LNCaP clone FGC (cell line): ENCODE measurements at regions not wholly inside any gene's neighbourhood (a gene's known extent, or its start where the extent isn't known, plus 50 kb on each side); places are given as distances from the start of the nearest gene placed in this dataset.
"Not testable (repeated sequence)": the region's sequence is repeated elsewhere in the genome, so short reads cannot be mapped to it uniquely, and the experiment has no call there.

Experiments
- DNase-seq: peaks from one replicate; pipeline ENCODE4 v3.0.0-alpha.2; 2011; ENCODE audit warnings: low read depth
- H3K4me3 ChIP-seq: 2 replicates; pipeline ENCODE4 v1.5.1; 2011; ENCODE audit warnings: mild to moderate bottlenecking, low read depth, low read length, control low read depth
- TF ChIP-seq, protein P1 (sequence below): IDR thresholded peaks from 2 replicates; pipeline ENCODE4 v1.5.1; 2012; ENCODE audit warnings: mild to moderate bottlenecking; ENCODE audit not compliant: control insufficient read depth, insufficient read depth; ENCODE audit errors: extremely low read depth

DNA sequence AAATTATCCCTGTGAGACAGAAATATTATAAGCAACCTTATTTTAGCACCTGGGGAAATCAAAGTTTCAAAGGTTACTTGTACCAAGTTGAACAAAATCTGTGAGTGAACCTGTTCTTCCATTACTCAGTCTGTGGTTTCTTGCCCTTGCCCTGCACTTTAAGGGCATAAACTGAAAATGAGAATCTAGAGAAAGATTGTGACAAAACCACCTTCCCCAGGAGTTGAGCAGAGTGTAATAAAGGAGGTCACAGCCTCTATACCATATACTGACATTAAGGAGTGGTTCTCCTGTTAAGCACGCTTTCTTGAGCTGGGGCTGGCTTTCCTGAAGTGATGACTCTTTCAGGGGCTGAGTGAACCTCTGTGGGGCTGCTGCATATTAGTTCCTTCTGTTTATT is 143.4 kb downstream of the PDCD6IP start:
- no peak overlapping the region for H3K4me3 ChIP-seq
- TF ChIP-seq, protein P1, sequence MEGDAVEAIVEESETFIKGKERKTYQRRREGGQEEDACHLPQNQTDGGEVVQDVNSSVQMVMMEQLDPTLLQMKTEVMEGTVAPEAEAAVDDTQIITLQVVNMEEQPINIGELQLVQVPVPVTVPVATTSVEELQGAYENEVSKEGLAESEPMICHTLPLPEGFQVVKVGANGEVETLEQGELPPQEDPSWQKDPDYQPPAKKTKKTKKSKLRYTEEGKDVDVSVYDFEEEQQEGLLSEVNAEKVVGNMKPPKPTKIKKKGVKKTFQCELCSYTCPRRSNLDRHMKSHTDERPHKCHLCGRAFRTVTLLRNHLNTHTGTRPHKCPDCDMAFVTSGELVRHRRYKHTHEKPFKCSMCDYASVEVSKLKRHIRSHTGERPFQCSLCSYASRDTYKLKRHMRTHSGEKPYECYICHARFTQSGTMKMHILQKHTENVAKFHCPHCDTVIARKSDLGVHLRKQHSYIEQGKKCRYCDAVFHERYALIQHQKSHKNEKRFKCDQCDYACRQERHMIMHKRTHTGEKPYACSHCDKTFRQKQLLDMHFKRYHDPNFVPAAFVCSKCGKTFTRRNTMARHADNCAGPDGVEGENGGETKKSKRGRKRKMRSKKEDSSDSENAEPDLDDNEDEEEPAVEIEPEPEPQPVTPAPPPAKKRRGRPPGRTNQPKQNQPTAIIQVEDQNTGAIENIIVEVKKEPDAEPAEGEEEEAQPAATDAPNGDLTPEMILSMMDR = no peak
- no peak for DNase-seq

- TF ChIP-seq, protein P1 = no peak
- DNase-seq = no peak
- no peak overlapping the region for H3K4me3 ChIP-seq
Observed at GRCh38 chr3:33942483-33943150, 144.2 kb downstream of the PDCD6IP start.

DNA sequence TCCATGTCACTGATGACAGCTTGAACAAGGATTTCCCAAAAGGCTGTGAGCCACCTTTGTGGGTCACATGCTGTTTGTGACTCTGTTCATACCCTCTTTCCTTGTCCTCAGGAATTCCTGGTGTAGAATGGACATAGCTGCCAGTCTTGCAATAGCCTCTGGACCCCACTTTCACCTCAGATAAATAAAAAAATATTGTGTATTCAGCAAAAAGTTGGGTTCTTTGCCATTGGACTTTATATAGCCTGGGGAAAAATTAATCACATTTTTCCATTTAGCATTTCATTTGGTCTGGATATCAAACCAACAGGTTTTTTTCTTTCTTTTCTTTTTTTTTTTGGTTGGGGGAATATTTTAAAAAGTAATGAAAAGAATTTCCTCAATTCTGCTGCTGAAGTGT is 144.8 kb downstream of the PDCD6IP start:
- H3K4me3 ChIP-seq = no peak overlapping the region
- DNase-seq = no peak
- TF ChIP-seq, protein P1 = no peak

GRCh38 chr3:33946612-33947011 is 148.2 kb downstream of the PDCD6IP start:
- not testable (repeated sequence) for DNase-seq, H3K4me3 ChIP-seq

GRCh38 chr3:33947272-33948195 is 149.1 kb downstream of the PDCD6IP start:
- no peak for DNase-seq
- TF ChIP-seq, protein P1 = no peak

GRCh38 chr3:33949074-33949473 is 150.6 kb downstream of the PDCD6IP start:
- no peak overlapping the region for H3K4me3 ChIP-seq
- TF ChIP-seq, protein P1 = no peak
- no peak for DNase-seq

More at GRCh38 chr3:33947272-33948195, 149.1 kb downstream of the PDCD6IP start:
- H3K4me3 ChIP-seq = no peak overlapping the region

- no peak for DNase-seq
- TF ChIP-seq, protein P1 = 0 out of 2 replicates have a peak, but pooled peaks have one; percentile 10
Observed at GRCh38 chr3:33954956-33955355, 156.5 kb downstream of the PDCD6IP start.

More at GRCh38 chr3:33954956-33955355, 156.5 kb downstream of the PDCD6IP start:
- H3K4me3 ChIP-seq = no peak overlapping the region
